ENCODE measurements at regions not wholly inside any gene's neighbourhood (a gene's known extent, or its start where the extent isn't known, plus 50 kb on each side); places are given as distances from the start of the nearest gene placed in this dataset.
"Not testable (repeated sequence)": the region's sequence is repeated elsewhere in the genome, so short reads cannot be mapped to it uniquely, and the experiment has no call there.

DNA sequence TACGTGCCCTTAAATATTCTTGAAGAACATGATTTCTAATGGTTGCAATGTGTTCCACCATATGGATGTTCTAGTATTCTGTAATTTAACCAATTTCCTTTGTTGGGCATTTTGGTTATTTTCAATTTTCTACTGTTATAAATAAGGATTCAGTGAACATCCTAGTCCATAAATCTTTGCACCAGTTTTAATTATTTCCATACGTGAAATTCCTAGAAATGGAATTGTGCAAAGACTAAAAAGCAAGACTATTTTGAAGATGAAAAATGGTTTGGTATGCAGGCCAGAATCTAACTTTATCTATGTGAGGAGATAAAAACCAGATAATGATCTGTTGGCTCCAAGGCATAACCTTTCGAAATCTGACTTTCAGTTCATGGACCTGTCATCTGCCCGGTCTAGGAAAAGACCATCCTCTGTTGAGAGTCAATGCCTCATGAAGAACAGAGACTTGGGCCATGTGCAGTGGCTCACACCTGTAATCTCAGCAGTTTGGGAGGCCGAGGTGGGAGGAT, 633.2 kb upstream of the NRP1 start:
- DNase-seq, result no peak
- H3K27ac ChIP-seq, result no peak overlapping the region
- H3K4me1 ChIP-seq, result no peaks in the 10 kb centered on the region
- TF ChIP-seq POLR2A (IDR thresholded peaks at IDR 0.05), result no peak
- no peak for TF ChIP-seq CTCF (IDR thresholded peaks at IDR 0.05)
- no peak overlapping the region for H3K4me3 ChIP-seq
- no peaks in the 10 kb centered on the region for H3K27me3 ChIP-seq
- H3K9me3 ChIP-seq, result no peaks in the 10 kb centered on the region
- no peaks in the 10 kb centered on the region for H3K36me3 ChIP-seq

- no peak for DNase-seq
- H3K9me3 ChIP-seq, result no peaks in the 10 kb centered on the region
- H3K27me3 ChIP-seq, result no peaks in the 10 kb centered on the region
- H3K36me3 ChIP-seq, result no peaks in the 10 kb centered on the region
- no peak for TF ChIP-seq CTCF (IDR thresholded peaks at IDR 0.05)
- no peak for TF ChIP-seq POLR2A (IDR thresholded peaks at IDR 0.05)
- H3K4me1 ChIP-seq, result no peaks in the 10 kb centered on the region
- no peak overlapping the region for H3K27ac ChIP-seq
- H3K4me3 ChIP-seq, result no peak overlapping the region
Observed at GRCh38 chr10:33966946-33967345, 632.5 kb upstream of the NRP1 start.

DNA sequence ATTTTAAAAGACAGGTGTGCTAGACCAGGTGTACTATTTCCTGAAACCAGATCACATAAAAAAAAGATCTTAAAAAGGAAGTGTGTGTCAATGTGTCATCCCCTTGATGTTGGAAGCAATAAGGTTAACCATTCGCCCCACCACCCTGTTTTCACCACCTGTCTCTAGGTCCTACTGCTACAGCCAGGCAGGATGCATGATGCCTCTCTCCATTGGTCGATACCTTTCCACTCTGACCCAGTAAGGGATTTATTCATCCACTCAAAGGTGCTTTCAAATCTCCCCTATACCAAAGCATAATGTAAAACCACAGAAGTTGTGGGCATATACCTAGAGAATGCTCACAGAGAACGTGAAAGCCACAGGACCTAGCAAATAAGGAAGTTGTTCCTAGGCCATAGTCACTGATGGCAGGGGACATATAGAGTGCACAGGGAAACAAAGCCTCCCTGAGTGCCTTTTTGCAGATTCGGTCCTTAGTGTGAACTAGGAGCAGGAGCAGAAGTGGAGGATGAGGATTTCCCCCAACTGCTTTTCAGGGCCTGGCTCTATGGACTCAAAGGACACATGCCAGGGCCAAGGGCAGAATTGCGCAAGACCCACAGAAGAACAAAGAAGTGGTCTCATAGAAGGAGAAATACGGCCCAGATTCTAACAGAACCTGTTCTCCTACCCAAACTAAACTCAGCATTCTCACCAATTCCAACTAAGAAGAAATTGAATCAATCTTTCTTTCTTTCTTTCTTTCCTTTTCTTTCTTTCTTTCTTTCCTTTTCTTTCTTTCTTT, 631.5 kb upstream of the NRP1 start:
- TF ChIP-seq CTCF (IDR thresholded peaks at IDR 0.05), result no peak
- no peak for TF ChIP-seq POLR2A (IDR thresholded peaks at IDR 0.05)
- DNase-seq, result no peak
- Histone ChIP-seq H3K27me3 (no peaks in the 10 kb centered on the region), H3K9me3 (no peaks in the 10 kb centered on the region), H3K27ac (no peak overlapping the region), H3K36me3 (no peaks in the 10 kb centered on the region), H3K4me1 (no peaks in the 10 kb centered on the region), H3K4me3 (no peak overlapping the region)

- no peak for DNase-seq
- H3K27ac ChIP-seq, result no peak overlapping the region
- H3K4me3 ChIP-seq, result no peak overlapping the region
- no peaks in the 10 kb centered on the region for H3K36me3 ChIP-seq
- H3K9me3 ChIP-seq, result no peaks in the 10 kb centered on the region
- no peaks in the 10 kb centered on the region for H3K4me1 ChIP-seq
- no peaks in the 10 kb centered on the region for H3K27me3 ChIP-seq
- TF ChIP-seq CTCF (IDR thresholded peaks at IDR 0.05) (no peak), POLR2A (IDR thresholded peaks at IDR 0.05) (no peak)
Observed at GRCh38 chr10:33963729-33964128, 629.3 kb upstream of the NRP1 start.

DNA sequence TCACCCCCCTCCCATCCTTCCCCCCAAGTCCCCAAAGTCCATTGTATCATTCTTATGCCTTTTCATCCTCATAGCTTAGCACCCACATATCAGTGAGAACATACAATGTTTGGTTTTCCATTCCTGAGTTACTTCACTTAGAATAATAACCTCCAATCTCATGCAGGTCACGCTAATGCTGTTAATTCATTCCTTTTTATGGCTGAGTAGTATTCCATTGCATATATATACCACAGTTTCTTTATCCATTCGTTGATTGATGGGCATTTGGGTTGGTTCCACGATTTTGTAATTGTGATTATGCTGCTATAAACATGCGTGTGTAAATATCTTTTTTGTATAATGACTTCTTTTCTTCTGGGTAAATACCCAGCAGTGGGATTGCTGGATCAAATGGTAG, 621.9 kb upstream of the NRP1 start:
- DNase-seq, H3K27ac ChIP-seq, H3K27me3 ChIP-seq, H3K4me1 ChIP-seq, H3K9me3 ChIP-seq, H3K36me3 ChIP-seq, H3K4me3 ChIP-seq: not testable (repeated sequence)

DNA sequence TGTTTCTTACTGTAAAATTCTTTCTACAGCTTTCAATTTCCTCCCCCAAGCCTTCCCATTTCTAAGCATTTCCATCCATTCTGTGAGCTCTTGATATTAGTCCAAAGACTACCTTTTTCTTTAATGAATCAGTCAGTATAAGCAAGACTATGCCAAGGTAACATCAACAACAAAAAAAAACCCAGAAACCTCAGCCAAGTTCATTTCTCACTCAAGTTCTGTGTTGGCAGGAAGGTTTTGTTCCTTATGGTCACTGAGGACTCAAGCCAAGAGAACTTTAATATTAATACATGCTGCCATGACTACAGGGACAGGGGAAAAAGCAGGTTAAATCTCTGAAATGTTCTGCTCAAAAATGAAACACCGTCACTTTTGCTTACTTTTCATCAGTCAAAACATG, 621.2 kb upstream of the NRP1 start:
- no peaks in the 10 kb centered on the region for H3K9me3 ChIP-seq
- TF ChIP-seq CTCF (IDR thresholded peaks at IDR 0.05) (no peak), POLR2A (IDR thresholded peaks at IDR 0.05) (no peak)
- H3K27ac ChIP-seq, result no peak overlapping the region
- no peaks in the 10 kb centered on the region for H3K27me3 ChIP-seq
- H3K36me3 ChIP-seq, result no peaks in the 10 kb centered on the region
- no peak for DNase-seq
- no peaks in the 10 kb centered on the region for H3K4me1 ChIP-seq
- no peak overlapping the region for H3K4me3 ChIP-seq
